NCI-H2029 (cell line): ENCODE measurements at regions not wholly inside any gene's neighbourhood (a gene's known extent, or its start where the extent isn't known, plus 50 kb on each side); places are given as distances from the start of the nearest gene placed in this dataset.

Source experiments
- DNase-seq: peaks from one replicate; lab custom pipeline; 2025; lab: John Stamatoyannopoulos, UW

DNA sequence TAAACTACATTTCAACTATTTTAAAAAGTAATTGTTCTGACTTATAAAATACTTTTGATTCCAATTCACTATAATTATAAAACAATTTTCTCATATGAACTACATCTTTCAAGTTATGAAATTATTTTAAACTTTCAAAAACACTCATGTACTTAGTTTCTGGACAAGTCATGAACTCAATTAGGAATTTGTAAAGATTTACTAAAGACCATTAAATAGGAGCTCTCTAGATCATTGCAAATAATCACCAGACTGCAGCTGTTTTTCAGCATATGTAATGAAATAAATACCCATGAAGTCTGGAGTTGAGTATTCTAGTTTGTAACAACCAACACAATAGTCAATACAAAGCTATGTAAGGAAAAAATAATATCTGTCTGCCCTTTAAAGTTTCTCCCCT lies 605.1 kb upstream of the MIR17HG start:
- DNase-seq: no peak

- no peak for DNase-seq
Measured at GRCh38 chr13:90746230-90746629, 601.3 kb upstream of the MIR17HG start.

DNA sequence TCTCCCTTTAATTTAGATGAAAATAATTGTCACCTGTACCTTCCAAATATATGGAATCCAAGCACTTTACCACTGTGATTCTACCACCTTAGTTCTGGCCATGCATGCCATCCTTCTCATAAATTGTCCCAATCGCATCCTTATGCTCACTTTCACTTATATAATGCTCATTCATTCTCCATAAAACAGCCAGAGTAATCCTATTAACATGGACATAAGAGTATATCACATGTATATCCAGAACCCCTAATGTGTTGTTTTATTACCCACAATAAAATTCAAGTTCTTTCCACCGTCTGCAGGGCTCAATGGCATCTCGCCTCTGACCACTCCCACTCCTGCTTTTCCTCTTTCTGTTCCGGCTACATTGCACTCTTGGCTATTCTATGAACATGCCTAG lies 597.5 kb upstream of the MIR17HG start:
- DNase-seq: no peak

GRCh38 chr13:90751026-90751425 lies 596.5 kb upstream of the MIR17HG start:
- no peak for DNase-seq

- no peak for DNase-seq
Measured at GRCh38 chr13:90752070-90752469, 595.4 kb upstream of the MIR17HG start.

GRCh38 chr13:90757127-90757680 lies 590.3 kb upstream of the MIR17HG start:
- DNase-seq: no peak

DNA sequence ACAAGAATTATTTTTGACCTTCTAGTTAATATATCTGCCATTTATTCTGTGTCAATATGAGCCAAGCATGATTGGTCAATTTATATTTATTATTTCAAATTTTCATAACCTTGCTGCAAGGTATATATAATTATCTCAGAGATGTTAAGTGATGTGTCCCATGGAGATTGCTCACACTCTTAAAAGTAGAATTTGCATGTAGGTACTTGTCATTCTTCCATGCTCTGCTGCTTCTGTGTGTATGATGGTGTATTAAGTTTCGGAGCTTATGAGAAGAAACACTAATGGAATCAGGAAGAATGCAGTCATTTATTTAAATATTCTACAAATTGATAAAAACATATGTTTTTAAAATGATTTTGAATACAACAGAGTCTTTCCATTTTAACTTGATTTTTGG lies 586.8 kb upstream of the MIR17HG start:
- DNase-seq: no peak

- no peak for DNase-seq
Measured at GRCh38 chr13:90763476-90764150, 583.9 kb upstream of the MIR17HG start.

- DNase-seq: no peak
Measured at GRCh38 chr13:90766386-90766902, 581.0 kb upstream of the MIR17HG start.

GRCh38 chr13:90768116-90768515 lies 579.4 kb upstream of the MIR17HG start:
- DNase-seq: no peak

- DNase-seq: no peak
Measured at GRCh38 chr13:90769387-90769786, 578.1 kb upstream of the MIR17HG start.

DNA sequence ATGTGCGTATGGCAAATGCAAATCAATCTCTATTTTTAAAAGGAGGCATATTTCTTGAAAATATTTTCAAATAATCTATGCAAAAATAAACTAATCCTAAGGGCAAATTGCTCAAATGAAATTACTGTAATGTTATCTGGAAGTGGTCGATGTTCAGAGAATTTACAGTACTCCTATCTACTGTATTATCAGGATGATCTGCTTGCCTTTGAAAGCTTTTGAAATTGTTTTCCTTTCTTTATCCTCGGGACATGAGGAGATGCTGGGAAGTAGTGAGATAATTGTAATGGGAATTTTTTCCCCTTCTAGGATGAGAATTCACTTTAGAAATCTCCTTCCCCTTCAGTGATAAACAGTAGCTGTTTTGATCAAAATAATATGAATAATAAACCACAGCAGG lies 577.2 kb upstream of the MIR17HG start:
- no peak for DNase-seq

GRCh38 chr13:90773681-90774080 lies 573.8 kb upstream of the MIR17HG start:
- no peak for DNase-seq

DNA sequence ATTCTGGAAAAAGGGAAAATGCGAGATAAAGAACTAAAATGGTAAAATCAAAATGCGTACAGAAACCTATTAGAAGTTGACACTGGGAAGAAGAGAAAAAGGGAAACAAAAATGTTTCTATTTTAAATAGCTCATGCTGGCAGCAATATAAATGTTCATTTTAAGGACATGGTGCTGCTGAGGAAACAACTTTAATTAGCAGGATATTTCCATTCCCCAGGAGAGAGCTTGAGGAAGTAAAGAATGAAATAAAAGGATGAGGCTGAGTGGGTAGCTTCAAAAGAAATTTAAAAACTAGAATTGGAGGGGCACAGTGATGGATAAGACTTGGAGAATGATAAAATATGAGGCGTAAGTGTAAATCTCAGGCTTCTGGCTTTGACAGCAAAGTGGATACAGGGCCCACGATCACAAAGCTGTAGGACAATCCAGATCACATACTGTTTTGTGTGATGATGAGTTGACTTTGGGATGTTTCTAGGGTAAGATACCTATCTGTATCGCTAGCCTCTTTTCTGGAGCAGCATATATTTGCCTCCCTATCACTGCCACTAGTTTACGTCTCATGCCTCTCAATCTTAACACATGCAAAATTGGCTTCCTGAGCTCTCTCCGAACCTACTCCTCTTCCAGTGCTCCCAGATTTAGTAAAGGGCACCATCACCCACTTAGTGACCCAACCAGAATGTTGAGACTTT lies 571.3 kb upstream of the MIR17HG start:
- DNase-seq: no peak

- DNase-seq: no peak
Measured at GRCh38 chr13:90783273-90783672, 564.2 kb upstream of the MIR17HG start.

DNA sequence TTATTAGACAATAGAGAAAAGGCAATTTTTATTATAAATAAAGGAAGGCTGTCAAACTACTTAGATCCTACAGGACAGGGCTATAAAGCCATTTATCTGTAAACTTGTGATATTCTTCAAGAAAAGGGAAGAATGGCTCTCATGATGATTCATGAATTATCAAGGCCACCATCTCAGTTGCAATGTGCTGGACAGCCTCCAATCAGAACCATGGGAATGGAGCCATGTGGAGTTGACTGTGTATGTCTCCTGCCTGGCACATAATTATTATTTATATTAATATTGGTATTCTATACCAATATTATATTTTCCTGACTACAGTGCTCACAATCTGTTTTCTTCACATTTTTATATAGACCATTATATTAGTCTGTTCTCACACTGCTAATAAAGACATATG lies 560.5 kb upstream of the MIR17HG start:
- DNase-seq: no peak

DNA sequence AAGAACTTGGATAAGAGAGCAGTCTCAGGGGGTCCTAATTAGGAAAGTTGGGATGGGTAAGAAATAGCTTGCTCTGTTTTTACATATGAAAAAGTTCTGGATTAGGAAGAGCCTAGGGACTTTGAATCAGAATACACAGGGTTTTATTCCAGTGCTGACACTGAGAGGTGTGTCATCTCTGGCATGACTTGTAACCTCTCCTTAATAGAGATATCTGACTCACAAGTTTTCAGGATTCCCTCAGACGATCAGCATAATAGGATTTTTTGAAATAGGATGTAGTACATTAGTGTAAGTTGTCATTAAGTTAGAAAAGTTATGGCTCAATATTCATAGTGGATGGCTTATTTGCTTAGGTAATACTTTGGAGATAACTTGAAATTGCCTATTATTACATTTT lies 555.2 kb upstream of the MIR17HG start:
- DNase-seq: no peak

DNA sequence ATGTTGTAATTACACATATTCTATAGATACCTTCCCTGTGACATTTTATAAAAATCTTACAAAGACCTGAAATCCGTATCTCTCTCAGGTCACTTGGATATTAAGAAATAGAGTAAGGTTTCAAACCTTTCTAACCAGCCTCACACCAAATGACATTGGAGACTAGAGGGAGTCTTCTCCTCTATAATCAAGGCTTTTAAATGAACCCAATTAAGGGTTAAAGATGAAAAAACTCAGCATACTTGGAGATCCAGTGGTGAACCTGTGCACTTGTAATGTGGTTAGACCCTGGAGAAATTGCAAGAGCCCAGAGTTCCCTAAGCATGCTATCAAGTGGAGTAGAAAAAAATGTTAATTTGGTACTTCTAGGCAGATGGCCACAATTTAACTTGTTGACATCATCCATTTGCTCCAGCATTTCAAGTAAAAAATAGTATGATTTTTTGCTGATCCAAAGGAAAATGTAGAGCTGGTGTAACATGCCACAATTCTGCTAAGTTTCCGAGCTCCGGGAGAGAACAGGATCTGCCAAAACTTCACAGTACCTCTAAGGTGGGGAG lies 554.1 kb upstream of the MIR17HG start:
- DNase-seq: no peak

- DNase-seq: no peak
Measured at GRCh38 chr13:90796474-90796873, 551.0 kb upstream of the MIR17HG start.

GRCh38 chr13:90797335-90797734 lies 550.2 kb upstream of the MIR17HG start:
- no peak for DNase-seq

- no peak for DNase-seq
Measured at GRCh38 chr13:90798381-90798780, 549.1 kb upstream of the MIR17HG start.

GRCh38 chr13:90800082-90800746 lies 547.3 kb upstream of the MIR17HG start:
- no peak for DNase-seq

DNA sequence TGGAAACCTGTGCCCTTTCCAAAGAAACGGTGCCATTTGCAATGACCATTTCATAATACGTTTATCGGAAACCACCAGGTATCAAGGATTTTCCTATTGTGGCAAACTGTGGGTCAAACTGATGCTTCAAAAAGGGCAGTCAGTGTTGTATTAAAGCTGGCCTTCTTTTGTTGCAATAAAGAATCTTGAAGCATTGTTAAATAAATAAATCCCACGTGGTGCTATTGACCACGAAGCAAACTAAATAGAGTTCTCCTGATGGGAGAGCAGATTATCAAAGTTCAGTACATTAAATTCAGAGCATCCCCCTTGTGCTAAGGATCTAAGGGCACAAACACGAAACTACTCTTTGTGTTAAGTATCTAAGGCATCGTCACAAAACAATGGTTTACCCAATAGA lies 545.9 kb upstream of the MIR17HG start:
- no peak for DNase-seq
